Hematopoietic multipotent progenitor cell treated with erythropoietin and hydrocortisone succinate and interleukin-3 and kit ligand, for 8 days (in vitro differentiated cells): ENCODE measurements at regions not wholly inside any gene's neighbourhood (a gene's known extent, or its start where the extent isn't known, plus 50 kb on each side); places are given as distances from the start of the nearest gene placed in this dataset.

Experiments
- DNase-seq: peaks from one replicate; pipeline ENCODE4 v3.0.0-alpha.2; 2015

DNA sequence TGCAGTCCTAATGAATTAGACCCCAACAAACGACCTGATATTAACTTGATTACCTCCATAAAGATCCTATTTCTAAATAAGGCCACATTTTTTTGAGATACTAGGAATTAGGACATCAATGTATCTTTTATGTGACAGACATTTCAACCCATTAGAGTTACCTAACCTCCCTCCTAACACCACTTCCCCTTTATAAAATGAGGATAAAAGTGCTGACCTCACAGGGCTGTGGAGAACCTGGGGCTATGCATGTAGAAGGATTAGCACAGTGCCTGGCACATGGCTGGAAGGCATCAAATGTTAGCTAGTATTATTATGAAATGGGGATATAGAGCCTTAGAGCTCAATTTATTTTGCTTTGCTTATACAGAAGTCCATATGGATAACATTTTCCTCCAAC is 53.5 kb upstream of the LRRN1 start:
- DNase-seq: no peak

DNA sequence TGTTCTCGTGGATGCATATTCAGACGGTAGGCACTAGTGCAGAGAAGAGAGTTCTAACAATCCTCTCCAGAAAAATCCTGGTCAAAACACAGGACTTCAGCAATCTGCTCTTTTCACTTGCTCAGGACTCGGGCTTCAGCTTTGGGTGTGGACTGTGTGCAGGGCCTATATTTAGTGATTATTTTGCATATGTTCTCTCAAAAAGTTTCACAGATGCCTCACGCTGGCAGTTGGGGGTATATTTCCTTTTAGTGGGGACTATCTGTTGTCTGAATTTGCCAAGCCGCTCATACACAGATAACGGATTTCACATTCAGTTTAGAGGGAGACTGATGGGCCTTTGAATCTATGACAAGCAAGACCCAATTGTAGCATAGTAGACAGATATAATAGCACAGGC is 54.4 kb upstream of the LRRN1 start:
- no peak for DNase-seq

DNA sequence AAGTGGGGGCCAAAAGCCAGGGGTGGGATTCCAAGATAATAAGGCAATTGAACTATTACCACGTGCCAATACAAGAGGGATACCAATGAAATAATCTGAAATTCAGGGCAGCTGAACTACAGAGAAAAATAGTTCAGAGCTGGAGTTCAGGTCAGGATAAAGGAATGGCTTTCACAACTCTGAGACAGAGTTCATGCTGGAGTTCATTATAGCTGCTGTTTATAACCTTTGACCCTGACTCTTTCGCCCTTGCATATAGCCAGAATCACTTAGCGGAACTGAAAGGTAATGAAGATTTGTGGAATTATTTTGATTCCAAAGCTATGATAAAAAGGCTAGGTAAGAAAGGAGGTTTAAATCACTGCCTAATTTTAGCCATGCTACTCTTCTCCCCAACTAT is 55.5 kb upstream of the LRRN1 start:
- DNase-seq: no peak

DNA sequence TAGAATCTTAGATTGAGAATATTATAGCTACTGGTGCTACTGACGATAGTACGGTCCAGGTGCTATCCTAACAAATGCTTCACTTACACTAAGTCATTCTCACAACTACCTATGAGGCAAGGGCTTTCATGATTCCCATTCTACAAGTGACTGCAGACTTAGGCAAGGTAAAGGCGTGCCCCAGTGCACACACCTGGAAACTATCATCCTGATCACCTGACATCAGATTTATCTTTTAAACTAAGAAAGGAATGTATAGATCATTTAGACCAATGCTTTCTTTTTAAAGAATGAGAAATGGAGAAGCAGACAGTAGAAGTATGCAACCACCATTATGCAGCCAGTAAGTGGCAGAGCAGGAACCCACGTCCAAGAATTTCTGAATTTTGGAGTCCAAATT is 59.2 kb upstream of the LRRN1 start:
- no peak for DNase-seq

DNA sequence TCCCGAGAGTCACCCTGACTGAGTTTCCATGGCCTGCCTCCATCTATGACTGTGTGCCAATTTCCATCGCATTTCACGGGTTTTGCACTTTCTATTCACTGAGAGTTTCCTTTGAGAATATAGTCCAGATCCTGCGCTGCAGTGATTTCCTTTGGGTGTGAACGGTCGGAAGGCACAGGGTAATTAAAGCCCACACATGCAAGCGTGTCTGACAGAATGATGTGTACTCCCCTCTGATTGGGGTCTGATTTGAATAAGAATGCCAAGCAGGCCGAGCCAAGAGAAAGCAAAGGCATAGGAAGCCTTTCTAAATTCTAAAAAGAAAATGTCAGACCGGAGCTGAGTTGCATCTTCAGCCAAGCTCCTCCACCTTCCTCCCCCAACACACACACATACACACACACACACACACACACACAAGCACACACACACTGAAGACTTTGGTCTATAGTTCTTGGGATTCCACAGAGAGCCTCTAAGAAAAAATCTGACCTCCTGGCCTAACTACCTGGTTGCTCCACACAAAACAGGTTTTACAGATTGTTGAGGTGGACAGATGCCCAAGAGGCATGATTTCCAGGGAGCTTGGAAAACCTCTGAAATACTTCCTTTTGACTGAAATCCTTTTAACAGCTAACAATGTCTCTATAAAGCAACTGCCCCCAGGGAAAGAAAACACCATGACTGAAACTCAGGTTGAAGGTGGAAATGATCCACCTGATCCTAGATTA is 59.7 kb upstream of the LRRN1 start:
- no peak for DNase-seq

DNA sequence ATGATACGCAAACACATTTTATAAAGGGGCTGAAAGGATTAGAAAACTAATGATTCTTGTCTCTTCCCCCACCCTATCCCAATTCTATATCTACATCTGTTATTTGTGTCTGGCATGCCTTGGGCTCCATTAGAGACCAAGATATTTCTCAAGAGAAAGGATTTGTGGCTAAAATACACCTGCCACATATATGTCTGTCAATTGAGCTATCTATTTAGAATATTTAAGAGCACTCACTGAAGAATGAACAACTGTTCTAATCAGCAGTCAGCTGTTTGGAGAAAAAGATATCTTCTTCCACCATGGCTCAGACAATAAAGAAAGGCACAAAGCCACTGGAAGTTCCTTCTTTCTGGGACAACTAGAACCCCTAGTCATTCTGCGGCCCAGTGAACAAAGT is 61.7 kb upstream of the LRRN1 start:
- no peak for DNase-seq

DNA sequence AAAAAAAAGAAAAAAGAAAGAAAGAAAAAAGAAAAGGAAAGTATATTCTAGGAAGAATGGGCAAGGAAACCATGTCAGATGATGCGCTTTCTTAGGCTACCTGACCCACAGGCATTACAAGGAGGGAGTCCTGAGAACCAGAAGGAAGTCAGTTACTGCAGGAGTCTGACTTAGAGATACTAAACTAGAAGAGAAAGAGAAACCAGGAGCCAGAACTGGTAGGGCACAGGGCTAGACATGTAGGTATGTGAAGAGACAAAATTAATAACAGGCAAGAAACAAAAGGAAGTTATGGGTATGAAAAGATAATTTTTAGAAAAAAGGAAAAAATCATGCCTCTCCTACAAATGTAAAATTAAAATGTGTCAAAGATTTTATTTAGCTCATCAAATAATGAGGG is 63.3 kb upstream of the LRRN1 start:
- no peak for DNase-seq

DNA sequence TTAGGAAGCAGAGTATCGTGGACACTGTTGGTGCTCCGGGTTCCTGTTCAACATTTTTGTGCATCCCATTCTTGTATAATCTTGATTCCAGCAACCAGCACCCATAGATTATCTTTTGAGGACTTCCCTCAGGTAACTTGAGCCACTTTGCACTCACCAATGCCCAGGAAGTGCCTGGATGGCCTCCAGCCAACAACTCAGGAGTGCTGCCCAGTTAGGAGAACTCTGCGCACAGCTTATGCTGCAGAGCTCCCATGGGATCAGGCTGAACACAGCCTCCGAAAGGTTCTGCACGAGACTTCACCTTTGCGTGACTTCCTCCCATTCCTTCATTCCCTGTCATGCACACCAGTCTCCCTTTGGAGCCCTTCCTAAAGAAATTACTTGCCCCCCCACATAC is 64.3 kb upstream of the LRRN1 start:
- DNase-seq: no peak

DNA sequence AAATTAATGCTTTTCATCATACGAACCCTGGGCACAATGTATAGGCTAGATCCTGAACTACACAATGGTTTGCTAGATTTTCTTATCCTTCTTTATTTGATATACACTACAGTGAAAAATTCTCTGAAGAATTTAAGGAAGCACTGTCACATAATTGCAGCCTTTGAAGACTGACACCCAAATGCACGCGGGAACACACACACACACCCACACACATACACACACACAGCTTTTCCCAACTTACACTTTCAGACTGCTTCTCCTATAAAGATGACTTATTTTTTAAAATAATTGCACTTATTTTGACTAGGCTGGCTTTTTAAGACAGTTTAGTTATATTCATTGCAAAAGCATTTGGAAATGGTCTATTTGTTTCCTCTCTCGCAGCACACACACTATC is 70.0 kb upstream of the LRRN1 start:
- no peak for DNase-seq

DNA sequence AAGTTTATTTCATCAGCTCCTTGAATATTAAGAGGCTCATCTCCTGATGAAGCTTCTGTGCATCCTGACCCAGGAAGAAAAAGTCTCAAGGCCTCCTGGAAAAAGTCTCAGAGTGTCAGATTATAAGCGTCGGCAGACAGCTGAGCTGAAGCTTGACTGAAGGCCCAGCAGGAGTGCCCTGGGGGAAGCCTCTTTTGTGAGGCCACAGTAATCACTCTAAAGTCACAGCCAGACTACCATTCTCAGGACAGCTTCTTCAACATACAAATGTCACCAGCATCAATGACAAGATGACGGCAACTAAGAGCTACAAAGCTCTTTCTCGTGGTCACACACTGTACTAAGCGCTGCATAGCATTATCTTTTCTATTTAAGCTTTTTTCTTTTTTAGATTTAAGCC is 72.7 kb upstream of the LRRN1 start:
- DNase-seq: no peak

DNA sequence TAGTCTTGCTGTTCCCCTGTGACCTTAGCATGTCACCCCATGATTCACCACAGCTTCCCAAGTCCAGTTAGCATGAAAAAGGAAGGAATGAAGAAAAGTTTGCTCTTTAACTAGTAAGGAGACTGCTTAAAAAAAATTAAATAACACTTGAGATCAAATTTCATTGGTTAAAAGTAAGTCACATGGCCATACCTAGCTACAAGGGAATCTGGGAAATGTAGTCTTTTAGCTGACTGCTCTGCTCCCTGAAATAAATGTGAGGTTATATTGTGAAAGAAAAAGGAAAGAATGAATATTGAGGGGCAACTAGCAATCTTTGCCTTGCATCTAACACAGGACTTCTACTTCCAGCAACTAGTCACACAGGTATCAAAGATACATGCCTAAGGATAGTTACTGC is 84.7 kb upstream of the LRRN1 start:
- no peak for DNase-seq

DNA sequence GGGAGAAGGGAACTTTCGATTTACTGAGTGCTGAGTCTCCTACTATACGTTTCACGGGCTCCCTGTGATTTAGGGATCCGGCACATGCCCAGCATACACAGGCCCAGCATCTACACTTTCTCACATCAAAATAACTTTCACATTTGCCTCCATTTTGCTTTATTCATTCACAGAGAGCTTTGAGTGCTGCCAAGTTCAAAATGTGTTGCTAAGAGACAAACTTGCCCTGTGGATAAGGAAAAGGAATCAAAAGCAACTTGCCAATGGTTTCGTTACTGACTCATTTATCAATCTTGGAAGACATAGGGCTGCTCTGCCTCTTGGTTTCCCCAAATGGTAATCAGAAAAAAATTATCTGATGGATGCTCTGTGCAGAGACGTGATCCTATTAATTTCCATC is 86.3 kb upstream of the LRRN1 start:
- no peak for DNase-seq

DNA sequence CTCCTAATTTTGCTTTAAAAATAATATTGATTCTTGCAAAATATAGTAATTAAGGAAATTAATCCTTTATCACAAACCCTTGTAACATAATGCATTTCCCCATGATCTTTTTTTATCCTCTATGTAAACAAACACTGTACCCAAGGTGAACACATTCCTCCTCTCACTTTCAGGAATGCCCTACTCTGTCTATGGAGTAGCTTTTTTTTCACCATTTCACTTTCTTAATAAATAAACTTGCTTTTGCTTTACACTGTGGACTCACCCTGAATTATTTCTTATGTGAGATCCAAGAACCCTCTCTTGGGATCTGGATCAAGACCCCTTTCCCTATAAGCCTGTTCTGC is 90.5 kb upstream of the LRRN1 start:
- no peak for DNase-seq

DNA sequence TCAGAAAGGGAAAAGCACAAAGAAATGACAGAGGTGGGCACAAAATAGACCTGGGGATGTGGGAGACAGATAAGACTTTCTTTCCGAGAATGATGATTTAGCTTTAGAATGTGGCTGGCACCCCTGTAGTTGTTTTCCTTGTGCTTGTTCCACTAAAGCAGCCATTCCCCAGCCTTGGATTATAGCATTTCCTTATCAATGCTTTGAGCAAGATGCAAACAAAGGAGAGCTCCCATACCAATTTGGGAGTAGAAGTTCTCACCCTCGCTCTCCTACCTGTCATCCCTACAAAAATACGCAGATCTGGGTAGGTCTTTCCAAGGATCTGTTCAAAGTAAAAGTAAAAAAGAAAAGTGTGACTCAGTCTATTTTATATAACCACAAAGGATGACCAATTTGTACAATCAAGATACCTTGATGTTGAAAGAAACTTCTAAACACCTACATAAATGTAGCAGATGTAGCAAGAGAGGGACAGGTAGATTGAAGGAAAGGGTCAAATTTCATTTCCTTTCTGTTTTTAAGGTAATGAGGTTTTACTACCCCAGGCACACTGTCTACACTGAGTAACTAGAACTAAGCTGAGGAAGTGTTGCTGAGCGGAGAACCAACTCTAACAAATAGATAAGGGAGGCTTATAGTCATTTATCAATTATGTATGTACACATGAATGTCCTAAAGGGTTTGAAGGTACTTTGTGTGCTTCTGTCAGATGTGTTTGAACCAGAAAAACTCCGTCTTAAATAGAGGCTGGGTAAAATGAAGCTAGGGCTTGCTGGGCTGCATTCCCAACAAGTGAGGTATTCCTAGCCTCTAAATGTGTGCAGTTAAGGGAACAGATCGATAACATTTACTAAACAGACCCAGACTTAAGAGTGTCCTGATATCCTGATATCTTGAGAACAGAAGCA is 91.1 kb upstream of the LRRN1 start:
- no peak for DNase-seq

DNA sequence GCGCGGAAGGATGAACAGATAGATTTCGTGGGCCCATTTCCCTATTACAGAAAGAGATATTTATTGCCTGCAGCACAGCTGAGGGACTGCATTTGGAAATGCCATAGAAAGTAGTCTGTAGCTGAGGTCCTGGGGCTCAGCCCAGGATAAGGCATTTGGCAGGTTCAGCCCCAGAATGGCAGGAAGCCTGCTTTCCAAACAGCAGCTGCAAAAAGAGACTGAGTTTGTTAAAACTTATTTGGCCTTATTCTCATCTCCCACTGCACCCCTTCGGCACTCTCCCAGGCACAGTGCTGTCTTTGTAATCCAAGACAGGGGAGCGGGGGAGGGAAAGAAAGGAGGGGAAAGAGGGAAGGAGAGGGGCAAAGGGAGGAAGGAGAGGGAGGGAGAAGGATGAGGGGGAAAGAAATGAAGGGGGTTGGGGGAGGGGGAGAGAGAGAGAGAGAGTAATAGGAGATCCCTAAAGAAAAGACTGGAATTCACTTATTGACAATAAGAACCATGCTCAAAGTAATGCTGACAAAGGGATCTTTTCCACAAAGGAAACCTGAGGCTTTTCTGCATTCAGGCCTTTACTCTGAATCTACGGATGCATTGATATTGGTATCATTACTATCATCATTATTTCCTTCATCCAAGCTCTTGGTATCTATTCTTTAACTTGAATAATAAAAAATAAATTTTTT is 94.0 kb upstream of the LRRN1 start:
- DNase-seq: no peak

DNA sequence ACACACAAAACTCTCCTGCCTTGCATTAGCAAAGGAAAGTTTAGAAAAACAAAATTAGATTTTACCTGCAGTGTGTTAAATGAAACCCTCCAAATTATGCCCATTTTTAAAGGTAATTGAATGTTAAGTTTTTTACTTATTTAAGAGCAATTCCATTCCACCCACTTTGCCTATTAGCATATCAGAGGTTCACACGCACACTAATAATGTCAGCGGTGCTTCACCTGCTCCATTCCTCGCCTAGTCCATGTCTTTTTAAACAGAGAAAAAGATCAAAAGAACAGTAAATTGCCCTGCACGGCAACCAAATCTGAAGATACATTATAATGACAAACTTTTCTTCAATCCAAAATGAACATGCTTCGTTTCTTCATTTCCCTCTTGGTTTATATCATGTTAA is 97.3 kb upstream of the LRRN1 start:
- DNase-seq: no peak

DNA sequence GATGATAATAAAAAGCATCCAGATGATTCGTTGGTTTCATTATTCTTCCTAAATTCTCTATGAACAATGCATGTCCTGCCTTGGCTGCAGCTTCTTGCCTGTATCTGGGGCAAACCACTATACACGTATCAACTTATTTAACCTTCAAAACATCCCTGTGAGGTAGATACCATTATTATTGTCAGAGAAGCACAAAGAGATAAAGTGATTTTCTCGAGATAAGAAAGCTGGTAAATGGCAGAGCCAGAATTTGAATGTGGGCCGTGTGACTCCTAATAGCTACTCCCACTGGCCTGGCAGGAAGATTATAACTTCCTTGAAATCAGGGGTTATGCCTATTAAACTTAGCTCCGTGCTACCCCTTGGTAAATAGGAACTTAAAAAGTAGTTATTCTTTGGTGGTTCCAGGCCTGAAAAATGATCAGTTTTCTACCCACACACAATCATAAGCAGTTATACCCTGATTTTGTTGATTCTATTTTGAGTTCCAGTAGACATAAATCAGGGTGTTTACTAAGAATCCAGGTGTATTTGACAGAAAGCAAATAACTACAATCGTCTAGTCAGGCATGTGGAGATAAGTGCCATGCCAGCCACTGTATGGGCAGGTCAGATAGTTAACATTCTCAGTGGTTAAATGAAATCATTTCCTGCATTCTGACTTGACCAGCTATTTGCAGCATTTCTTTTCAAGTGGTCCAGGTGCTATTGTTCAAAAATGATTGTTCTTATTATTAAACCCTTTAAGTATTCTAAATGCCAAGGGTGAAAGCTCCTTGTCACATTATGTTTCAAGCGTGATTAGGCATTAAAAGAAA is 99.2 kb upstream of the LRRN1 start:
- DNase-seq: no peak

DNA sequence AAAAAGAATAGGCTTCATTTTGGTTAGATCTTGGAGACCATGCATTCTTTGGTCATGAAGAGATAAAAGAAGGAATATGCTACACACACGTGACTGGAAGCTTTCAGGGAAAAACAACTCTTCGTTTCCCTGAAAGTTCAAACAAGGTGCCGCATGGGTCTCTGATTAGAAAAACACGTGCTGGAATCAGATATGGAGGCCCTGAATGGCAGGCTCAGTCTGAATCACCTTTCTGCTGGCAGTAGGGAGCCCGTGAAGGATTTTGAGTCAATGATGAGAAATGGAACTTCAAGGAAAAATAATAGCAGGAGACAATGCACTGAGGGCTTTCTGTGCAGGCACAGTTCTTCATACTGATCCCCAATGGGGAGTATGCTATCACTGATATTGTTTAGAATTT is 99.8 kb upstream of the LRRN1 start:
- no peak for DNase-seq

DNA sequence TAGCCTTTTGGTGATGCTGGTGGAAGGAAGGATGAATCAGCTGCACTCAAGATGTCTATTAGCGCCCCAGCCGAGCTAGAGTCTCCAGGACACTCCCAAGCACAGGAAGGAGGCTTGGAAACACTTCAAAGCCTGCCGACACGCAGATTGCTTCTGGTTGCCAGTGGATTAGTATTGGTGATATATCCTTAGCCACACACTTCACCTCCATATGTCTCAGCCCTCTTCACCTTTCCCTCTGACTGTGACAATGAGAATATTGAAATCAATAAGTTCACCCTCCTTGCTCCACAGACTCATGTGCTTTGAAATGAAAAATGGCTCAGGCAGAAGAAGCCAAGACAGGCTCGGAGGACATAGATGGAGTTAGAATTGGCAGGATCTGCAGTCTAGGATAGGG is 102.9 kb upstream of the LRRN1 start:
- no peak for DNase-seq

DNA sequence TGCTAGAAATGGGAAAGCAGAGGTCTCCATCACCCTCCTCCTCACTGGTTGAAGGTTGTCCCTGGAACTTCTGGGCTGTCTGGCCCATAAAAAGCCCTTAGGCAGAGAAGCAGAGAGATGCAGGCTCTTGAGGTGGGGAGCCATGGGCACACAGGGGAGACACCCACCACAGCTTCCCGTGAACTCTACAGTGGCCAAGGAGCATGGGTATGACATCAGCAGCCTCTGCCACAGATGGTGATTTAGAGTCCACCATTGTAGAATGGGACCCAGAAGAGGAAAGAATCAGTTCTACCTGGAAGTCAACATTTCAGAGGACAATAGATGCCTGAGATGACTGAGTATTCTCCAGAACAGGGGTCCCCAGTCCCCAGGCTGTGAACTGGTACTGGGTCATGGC is 105.6 kb upstream of the LRRN1 start:
- DNase-seq: no peak

DNA sequence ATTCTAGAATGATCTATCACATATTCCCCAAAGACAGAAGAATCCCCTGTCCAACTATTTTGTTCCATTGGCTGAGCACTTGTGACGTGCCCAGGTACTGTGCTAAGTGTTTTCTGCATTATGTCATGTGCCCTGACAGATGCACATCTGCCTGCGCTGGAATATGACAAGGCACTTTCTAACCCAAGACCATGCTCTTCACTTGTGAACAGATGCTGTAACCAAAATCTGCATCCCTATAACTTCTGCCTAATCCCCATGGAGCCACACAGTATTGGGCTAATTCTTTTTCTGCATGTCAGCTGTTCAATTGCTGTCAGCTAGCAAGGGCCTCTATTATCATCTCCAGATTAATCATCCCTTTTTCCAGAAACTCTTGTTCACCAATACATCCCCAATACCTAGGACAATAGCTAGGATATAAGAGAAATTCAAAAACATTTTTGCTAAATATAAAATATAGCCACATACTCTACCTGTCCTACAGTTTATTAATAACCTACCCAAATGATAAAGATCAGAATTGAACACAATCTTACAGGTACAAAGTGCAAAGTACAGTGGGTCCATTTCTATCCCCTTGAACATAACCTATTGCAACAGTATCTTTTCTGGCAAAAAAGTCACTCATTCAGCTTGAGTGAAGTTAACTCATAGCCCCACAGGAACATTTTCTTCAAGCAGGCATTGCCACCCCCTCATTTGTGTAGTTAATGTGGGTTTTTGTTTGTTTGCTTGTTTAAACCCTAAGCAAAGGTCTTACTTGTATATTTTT is 109.4 kb upstream of the LRRN1 start:
- DNase-seq: no peak

DNA sequence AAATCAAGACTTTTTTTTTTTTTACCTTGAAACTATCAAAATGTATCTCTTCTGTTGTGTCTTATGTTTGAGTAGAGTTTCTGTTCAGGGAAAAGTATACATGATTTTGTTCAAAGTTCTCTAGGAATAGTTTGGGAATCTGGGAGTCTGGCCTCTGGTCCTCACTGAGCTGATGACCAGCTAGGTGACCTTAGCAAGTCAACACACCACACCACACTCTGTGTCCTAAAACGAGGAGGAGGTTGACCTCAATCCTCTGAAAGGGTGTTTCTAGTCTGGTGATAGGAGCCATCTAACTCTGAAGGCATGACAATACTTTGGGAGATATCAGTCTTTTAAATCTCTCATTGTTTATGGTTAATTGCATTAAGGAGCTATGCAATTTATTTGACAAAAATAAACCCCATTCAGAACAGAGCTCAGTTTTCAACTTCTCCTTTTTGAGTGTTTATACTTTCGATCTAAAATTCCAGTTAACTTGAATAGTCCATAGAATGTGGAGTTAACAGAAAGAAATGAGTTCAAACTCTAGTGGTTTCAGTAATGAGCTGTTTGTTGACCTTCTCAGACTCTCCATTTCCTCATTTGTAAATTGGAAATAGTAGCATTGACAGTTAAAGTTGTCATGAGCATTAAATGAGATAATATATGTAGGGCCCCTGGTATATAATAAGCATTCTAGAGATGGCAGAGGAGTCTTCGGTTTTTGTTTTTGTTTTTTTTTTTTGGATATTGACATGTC is 112.2 kb upstream of the LRRN1 start:
- DNase-seq: no peak
